Left ventricle myocardium inferior (tissue), 1 donor: ENCODE measurements at regions not wholly inside any gene's neighbourhood (a gene's known extent, or its start where the extent isn't known, plus 50 kb on each side); places are given as distances from the start of the nearest gene placed in this dataset.

Experiments used
- DNase-seq: peaks from one replicate; pipeline ENCODE4 v3.0.0-alpha.2; 2020
- H3K27ac ChIP-seq: fragments of 200-600 bp; replicated peaks from 2 replicates; pipeline ENCODE4 v1.8.0; 2021
- H3K27me3 ChIP-seq: fragments of 200-600 bp; 2 replicates; pipeline ENCODE4 v1.8.0; 2021; ENCODE audit warnings: low read depth
- H3K36me3 ChIP-seq: fragments of 200-600 bp; 2 replicates; pipeline ENCODE4 v1.8.0; 2021
- H3K4me1 ChIP-seq: fragments of 200-600 bp; 2 replicates; pipeline ENCODE4 v1.8.0; 2021
- H3K4me3 ChIP-seq: fragments of 200-600 bp; 2 replicates; pipeline ENCODE4 v1.8.0; 2021; ENCODE audit warnings: mild to moderate bottlenecking, moderate library complexity
- H3K9me3 ChIP-seq: fragments of 200-600 bp; replicated peaks from 2 replicates; pipeline ENCODE4 v1.8.0; 2021
- intact Hi-C: fragments of 100-400 bp; cut with micrococcal nuclease; formaldehyde crosslinking; loops from one replicate; pipeline ENCODE4 v1.11.0; 2022
- TF ChIP-seq, protein P1 (sequence below): fragments of 200-600 bp; IDR thresholded peaks from 2 replicates; pipeline ENCODE4 v1.8.0; 2021; ENCODE audit warnings: antibody characterized with exemption, mild to moderate bottlenecking, borderline replicate concordance
- donor health status: DM: no; HTN: yes; CAD: no; lungs with severe emphysema.

GRCh38 chr13:22134261-22134660 lies 463.4 kb downstream of the FGF9 start:
- no peak overlapping the region for H3K4me3 ChIP-seq
- DNase-seq = no peak
- TF ChIP-seq, protein P1, sequence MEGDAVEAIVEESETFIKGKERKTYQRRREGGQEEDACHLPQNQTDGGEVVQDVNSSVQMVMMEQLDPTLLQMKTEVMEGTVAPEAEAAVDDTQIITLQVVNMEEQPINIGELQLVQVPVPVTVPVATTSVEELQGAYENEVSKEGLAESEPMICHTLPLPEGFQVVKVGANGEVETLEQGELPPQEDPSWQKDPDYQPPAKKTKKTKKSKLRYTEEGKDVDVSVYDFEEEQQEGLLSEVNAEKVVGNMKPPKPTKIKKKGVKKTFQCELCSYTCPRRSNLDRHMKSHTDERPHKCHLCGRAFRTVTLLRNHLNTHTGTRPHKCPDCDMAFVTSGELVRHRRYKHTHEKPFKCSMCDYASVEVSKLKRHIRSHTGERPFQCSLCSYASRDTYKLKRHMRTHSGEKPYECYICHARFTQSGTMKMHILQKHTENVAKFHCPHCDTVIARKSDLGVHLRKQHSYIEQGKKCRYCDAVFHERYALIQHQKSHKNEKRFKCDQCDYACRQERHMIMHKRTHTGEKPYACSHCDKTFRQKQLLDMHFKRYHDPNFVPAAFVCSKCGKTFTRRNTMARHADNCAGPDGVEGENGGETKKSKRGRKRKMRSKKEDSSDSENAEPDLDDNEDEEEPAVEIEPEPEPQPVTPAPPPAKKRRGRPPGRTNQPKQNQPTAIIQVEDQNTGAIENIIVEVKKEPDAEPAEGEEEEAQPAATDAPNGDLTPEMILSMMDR = no peak
- H3K27ac ChIP-seq = no peak overlapping the region
- no peaks in the 10 kb centered on the region for H3K4me1 ChIP-seq
- no peaks in the 10 kb centered on the region for H3K9me3 ChIP-seq
- intact Hi-C loops = no loop called here
- H3K27me3 ChIP-seq = no peaks in the 10 kb centered on the region
- no peaks in the 10 kb centered on the region for H3K36me3 ChIP-seq

DNA sequence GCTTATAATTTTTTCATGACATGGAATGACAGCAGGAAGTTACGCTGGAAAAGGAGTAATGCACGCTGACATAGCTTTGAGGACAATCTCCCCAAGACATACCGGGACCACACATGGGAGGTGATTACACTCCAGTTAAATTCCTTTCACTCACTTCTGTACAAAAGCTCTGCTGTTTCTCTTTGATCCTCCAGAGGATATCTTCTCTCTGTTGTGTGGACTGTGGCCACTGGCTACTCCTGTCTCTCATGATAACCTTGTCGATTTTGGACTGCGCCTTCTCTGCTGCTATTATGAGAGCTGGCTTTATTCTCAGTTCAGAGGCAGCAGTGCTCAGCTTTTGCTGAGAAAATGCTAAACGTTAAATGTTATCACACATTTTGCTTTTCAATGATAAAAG lies 464.6 kb downstream of the FGF9 start:
- Histone ChIP-seq H3K4me1 (no peaks in the 10 kb centered on the region), H3K9me3 (no peaks in the 10 kb centered on the region), H3K36me3 (no peaks in the 10 kb centered on the region), H3K27ac (no peak overlapping the region), H3K27me3 (no peaks in the 10 kb centered on the region), H3K4me3 (no peak overlapping the region)
- intact Hi-C loops = no loop called here
- TF ChIP-seq, protein P1 = no peak
- DNase-seq = no peak

GRCh38 chr13:22137361-22138050 lies 466.6 kb downstream of the FGF9 start:
- H3K27me3 ChIP-seq = no peaks in the 10 kb centered on the region
- TF ChIP-seq, protein P1 = no peak
- intact Hi-C loops = no loop called here
- no peak for DNase-seq
- H3K4me1 ChIP-seq = no peaks in the 10 kb centered on the region
- H3K4me3 ChIP-seq = no peak overlapping the region
- H3K9me3 ChIP-seq = no peaks in the 10 kb centered on the region
- no peaks in the 10 kb centered on the region for H3K36me3 ChIP-seq
- no peak overlapping the region for H3K27ac ChIP-seq

- no peak for DNase-seq
- Histone ChIP-seq H3K36me3 (no peaks in the 10 kb centered on the region), H3K4me3 (no peak overlapping the region), H3K9me3 (no peaks in the 10 kb centered on the region), H3K27me3 (no peaks in the 10 kb centered on the region), H3K4me1 (no peaks in the 10 kb centered on the region), H3K27ac (no peak overlapping the region)
- intact Hi-C loops = no loop called here
- TF ChIP-seq, protein P1 = no peak
Measured at GRCh38 chr13:22138947-22139346, 468.1 kb downstream of the FGF9 start.

GRCh38 chr13:22141716-22142115 lies 470.8 kb downstream of the FGF9 start:
- no peak overlapping the region for H3K4me3 ChIP-seq
- intact Hi-C loops = no loop called here

More at GRCh38 chr13:22141716-22142115, 470.8 kb downstream of the FGF9 start:
- no peak for DNase-seq
- TF ChIP-seq, protein P1 = no peak
- H3K36me3 ChIP-seq = no peaks in the 10 kb centered on the region
- H3K27ac ChIP-seq = no peak overlapping the region
- H3K27me3 ChIP-seq = no peaks in the 10 kb centered on the region
- no peaks in the 10 kb centered on the region for H3K9me3 ChIP-seq
- no peaks in the 10 kb centered on the region for H3K4me1 ChIP-seq
